AG09319 (cell line): ENCODE measurements at regions not wholly inside any gene's neighbourhood (a gene's known extent, or its start where the extent isn't known, plus 50 kb on each side); places are given as distances from the start of the nearest gene placed in this dataset.

ENCODE experiments used
- DNase-seq: peaks from one replicate; pipeline ENCODE4 v3.0.0-alpha.2; 2010; ENCODE audit warnings: low read depth; ENCODE audit errors: extremely low read depth
- TF ChIP-seq, protein P1 (sequence below): IDR thresholded peaks from 2 replicates; pipeline ENCODE4 v1.5.1; 2011; ENCODE audit warnings: low read depth, mild to moderate bottlenecking, inconsistent platforms, low read length, moderate library complexity

GRCh38 chr7:52668435-52668834 lies 367.0 kb upstream of the POM121L12 start:
- DNase-seq: no peak
- TF ChIP-seq, protein P1, sequence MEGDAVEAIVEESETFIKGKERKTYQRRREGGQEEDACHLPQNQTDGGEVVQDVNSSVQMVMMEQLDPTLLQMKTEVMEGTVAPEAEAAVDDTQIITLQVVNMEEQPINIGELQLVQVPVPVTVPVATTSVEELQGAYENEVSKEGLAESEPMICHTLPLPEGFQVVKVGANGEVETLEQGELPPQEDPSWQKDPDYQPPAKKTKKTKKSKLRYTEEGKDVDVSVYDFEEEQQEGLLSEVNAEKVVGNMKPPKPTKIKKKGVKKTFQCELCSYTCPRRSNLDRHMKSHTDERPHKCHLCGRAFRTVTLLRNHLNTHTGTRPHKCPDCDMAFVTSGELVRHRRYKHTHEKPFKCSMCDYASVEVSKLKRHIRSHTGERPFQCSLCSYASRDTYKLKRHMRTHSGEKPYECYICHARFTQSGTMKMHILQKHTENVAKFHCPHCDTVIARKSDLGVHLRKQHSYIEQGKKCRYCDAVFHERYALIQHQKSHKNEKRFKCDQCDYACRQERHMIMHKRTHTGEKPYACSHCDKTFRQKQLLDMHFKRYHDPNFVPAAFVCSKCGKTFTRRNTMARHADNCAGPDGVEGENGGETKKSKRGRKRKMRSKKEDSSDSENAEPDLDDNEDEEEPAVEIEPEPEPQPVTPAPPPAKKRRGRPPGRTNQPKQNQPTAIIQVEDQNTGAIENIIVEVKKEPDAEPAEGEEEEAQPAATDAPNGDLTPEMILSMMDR: no peak

DNA sequence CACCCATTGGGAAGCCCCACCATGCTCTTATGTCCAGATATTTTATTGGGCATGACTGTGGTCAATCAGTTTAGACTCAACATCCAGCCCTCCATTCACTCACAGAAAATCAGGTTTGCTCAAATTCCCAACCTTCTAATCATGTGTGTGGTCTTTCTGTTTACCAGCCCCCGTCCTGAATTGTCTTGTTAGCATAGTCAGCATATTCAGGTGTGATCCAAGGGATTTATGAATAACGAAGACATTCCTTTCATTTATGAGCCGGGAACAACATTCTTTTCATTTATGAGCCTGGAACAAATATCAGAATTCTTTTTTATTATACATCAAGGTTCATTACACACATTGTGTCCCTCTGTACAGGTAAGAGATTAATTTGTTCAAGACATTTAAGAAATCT lies 376.3 kb upstream of the POM121L12 start:
- no peak for DNase-seq
- TF ChIP-seq, protein P1: no peak

DNA sequence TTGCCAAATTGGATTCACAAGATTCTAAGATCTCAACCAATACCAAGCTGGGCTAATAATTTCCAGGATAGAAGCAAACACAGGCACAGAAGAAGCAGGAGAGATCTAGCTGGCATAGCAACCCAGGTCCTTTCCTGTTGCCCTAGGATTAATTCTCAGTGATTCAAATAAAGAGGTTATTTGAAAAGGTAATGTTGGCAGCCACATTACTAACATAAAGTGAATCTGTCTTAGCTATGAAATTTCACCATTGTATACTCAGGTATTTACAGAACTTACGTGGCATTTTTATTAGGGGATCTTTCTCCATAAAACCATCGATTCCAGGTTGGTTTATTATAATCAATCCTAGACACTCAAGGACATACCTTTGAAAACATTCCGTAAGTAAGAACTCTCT lies 379.3 kb upstream of the POM121L12 start:
- TF ChIP-seq, protein P1: no peak
- DNase-seq: no peak

- no peak for DNase-seq
- TF ChIP-seq, protein P1: no peak
Measured at GRCh38 chr7:52652621-52653020, 382.8 kb upstream of the POM121L12 start.

GRCh38 chr7:52648872-52649271 lies 386.6 kb upstream of the POM121L12 start:
- no peak for DNase-seq
- TF ChIP-seq, protein P1: no peak

DNA sequence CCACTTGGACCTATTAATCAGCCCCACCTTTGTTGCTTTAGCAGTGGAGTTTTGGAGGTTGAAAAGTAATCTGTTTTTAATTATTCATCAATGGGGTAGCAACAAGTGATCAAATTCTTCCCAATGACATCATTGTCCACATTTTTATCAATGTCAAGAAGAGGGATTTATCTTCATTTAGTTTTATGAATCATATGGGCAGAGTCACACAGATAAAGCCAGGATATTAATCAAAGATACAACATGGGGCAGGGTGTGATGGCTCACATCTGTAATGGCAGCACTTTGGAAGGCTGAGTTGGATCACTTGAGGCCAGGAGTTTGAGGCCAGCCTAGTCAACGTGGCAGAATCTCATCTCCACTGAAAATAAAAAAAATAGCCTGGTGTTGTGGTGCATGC lies 388.4 kb upstream of the POM121L12 start:
- DNase-seq: no peak
- TF ChIP-seq, protein P1: no peak

GRCh38 chr7:52639981-52640380 lies 395.5 kb upstream of the POM121L12 start:
- DNase-seq: no peak
- TF ChIP-seq, protein P1: no peak

GRCh38 chr7:52639126-52639525 lies 396.3 kb upstream of the POM121L12 start:
- TF ChIP-seq, protein P1: no peak
- DNase-seq: no peak
